ENCODE measurements at regions not wholly inside any gene's neighbourhood (a gene's known extent, or its start where the extent isn't known, plus 50 kb on each side); places are given as distances from the start of the nearest gene placed in this dataset.

DNA sequence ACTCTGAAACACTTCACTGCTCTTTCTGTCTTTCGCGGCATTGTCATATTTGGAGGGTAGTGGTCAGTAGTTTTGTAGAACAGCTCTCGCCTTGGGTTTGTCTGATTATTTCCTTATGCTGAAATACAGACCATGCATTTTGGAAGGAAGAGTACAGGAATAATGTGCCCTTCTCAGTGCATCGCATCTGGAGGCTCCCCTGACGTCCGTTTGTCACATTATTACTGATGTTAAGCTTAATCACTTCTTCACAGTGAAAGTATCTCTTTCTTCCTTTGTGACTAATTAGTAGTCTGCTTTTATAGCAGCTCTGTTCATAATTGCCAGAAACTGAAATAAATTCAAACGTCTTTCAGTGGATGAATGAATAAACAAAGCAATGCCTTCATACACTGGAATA, 85.7 kb upstream of the CXADR start:
- H3K27me3 ChIP-seq (ENCODE audit: insufficient read depth, poor library complexity, severe bottlenecking), result no peaks in the 10 kb centered on the region
- TF ChIP-seq, protein P1, sequence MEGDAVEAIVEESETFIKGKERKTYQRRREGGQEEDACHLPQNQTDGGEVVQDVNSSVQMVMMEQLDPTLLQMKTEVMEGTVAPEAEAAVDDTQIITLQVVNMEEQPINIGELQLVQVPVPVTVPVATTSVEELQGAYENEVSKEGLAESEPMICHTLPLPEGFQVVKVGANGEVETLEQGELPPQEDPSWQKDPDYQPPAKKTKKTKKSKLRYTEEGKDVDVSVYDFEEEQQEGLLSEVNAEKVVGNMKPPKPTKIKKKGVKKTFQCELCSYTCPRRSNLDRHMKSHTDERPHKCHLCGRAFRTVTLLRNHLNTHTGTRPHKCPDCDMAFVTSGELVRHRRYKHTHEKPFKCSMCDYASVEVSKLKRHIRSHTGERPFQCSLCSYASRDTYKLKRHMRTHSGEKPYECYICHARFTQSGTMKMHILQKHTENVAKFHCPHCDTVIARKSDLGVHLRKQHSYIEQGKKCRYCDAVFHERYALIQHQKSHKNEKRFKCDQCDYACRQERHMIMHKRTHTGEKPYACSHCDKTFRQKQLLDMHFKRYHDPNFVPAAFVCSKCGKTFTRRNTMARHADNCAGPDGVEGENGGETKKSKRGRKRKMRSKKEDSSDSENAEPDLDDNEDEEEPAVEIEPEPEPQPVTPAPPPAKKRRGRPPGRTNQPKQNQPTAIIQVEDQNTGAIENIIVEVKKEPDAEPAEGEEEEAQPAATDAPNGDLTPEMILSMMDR (IDR thresholded peaks at IDR 0.05; ENCODE audit: poor library complexity, severe bottlenecking), result no peak
- H3K9me3 ChIP-seq (ENCODE audit: severe bottlenecking), result no peaks in the 10 kb centered on the region
- ATAC-seq (ENCODE audit: low read depth) (no peak), DNase-seq (ENCODE audit: low spot score) (no peak)
- no peak overlapping the region for H3K4me3 ChIP-seq (ENCODE audit: severe bottlenecking)
- no peak overlapping the region for H3K27ac ChIP-seq (ENCODE audit: poor library complexity, severe bottlenecking)
- H3K4me1 ChIP-seq (ENCODE audit: insufficient read depth, poor library complexity, severe bottlenecking), result no peaks in the 10 kb centered on the region
- H3K36me3 ChIP-seq (ENCODE audit: low read depth), result no peaks in the 10 kb centered on the region

DNA sequence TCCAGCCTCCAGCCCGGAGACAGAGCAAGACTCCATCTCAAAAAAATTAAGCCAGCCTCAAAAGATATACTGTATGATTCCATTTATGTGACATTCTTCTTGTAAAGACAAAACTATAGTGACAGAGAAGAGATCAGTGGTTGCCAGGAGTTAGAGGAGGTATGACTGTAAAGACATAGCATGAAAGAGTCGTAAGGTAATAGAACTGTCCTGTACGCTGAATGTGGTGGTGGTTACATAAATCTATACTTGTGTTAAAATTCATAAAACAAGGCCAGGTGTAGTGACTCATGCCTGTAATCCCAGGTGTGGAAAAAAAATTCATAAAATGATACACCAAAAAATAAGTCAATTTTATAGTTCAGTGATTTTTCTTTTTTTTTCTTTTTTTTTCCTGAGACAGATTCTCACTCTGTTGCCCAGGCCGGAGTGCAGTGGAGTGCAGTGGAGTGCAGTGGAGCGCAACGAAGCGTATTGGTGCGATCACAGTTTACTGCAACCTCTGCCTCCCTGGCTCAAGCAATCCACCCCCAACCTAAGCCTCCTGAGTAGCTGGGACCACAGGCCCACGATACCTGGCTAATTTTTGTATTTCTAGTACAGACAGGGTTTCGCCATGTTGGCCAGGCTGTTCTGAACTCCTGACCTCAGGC, 84.9 kb upstream of the CXADR start:
- Histone ChIP-seq H3K27ac (ENCODE audit: poor library complexity, severe bottlenecking) (no peak overlapping the region), H3K27me3 (ENCODE audit: insufficient read depth, poor library complexity, severe bottlenecking) (no peaks in the 10 kb centered on the region), H3K9me3 (ENCODE audit: severe bottlenecking) (no peaks in the 10 kb centered on the region), H3K4me1 (ENCODE audit: insufficient read depth, poor library complexity, severe bottlenecking) (no peaks in the 10 kb centered on the region), H3K36me3 (ENCODE audit: low read depth) (no peaks in the 10 kb centered on the region), H3K4me3 (ENCODE audit: severe bottlenecking) (no peak overlapping the region)
- TF ChIP-seq, protein P1 (IDR thresholded peaks at IDR 0.05; ENCODE audit: poor library complexity, severe bottlenecking), result no peak
- DNase-seq (ENCODE audit: low spot score) (no peak), ATAC-seq (ENCODE audit: low read depth) (no peak)

GRCh38 chr21:17428484-17428869, 84.4 kb upstream of the CXADR start:
- Histone ChIP-seq H3K27ac (ENCODE audit: poor library complexity, severe bottlenecking) (no peak overlapping the region), H3K4me1 (ENCODE audit: insufficient read depth, poor library complexity, severe bottlenecking) (no peaks in the 10 kb centered on the region), H3K36me3 (ENCODE audit: low read depth) (no peaks in the 10 kb centered on the region), H3K9me3 (ENCODE audit: severe bottlenecking) (no peaks in the 10 kb centered on the region), H3K27me3 (ENCODE audit: insufficient read depth, poor library complexity, severe bottlenecking) (no peaks in the 10 kb centered on the region), H3K4me3 (ENCODE audit: severe bottlenecking) (no peak overlapping the region)
- ATAC-seq (ENCODE audit: low read depth) (no peak), DNase-seq (ENCODE audit: low spot score) (no peak)
- TF ChIP-seq, protein P1 (IDR thresholded peaks at IDR 0.05; ENCODE audit: poor library complexity, severe bottlenecking), result no peak

DNA sequence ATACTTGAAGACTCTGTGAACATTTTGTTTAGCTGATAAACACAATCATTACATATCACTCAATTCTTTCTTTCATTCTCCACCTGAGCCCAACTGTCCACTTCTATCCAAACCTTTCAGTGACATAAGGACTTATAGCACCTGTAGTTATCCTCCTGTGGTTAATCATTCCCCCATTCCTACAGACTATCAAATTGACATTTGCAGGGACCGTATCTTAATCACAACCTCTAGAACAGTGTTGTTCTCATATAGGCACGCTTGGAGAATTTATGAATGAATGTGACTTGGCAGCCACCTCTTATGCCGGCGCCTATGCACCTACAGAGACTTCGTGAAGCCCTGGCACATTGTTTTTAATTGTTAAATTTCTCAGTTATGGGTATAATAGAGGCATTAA, 83.9 kb upstream of the CXADR start:
- Histone ChIP-seq H3K9me3 (ENCODE audit: severe bottlenecking) (no peaks in the 10 kb centered on the region), H3K27me3 (ENCODE audit: insufficient read depth, poor library complexity, severe bottlenecking) (no peaks in the 10 kb centered on the region), H3K4me1 (ENCODE audit: insufficient read depth, poor library complexity, severe bottlenecking) (no peaks in the 10 kb centered on the region), H3K27ac (ENCODE audit: poor library complexity, severe bottlenecking) (no peak overlapping the region), H3K36me3 (ENCODE audit: low read depth) (no peaks in the 10 kb centered on the region), H3K4me3 (ENCODE audit: severe bottlenecking) (no peak overlapping the region)
- ATAC-seq (ENCODE audit: low read depth) (no peak), DNase-seq (ENCODE audit: low spot score) (no peak)
- TF ChIP-seq, protein P1 (IDR thresholded peaks at IDR 0.05; ENCODE audit: poor library complexity, severe bottlenecking), result no peak

GRCh38 chr21:17429936-17430335, 82.9 kb upstream of the CXADR start:
- H3K9me3 ChIP-seq (ENCODE audit: severe bottlenecking), result no peaks in the 10 kb centered on the region
- no peak overlapping the region for H3K4me3 ChIP-seq (ENCODE audit: severe bottlenecking)
- H3K36me3 ChIP-seq (ENCODE audit: low read depth), result no peaks in the 10 kb centered on the region
- DNase-seq (ENCODE audit: low spot score) (no peak), ATAC-seq (ENCODE audit: low read depth) (no peak)
- no peak overlapping the region for H3K27ac ChIP-seq (ENCODE audit: poor library complexity, severe bottlenecking)
- TF ChIP-seq, protein P1 (IDR thresholded peaks at IDR 0.05; ENCODE audit: poor library complexity, severe bottlenecking), result no peak
- no peaks in the 10 kb centered on the region for H3K4me1 ChIP-seq (ENCODE audit: insufficient read depth, poor library complexity, severe bottlenecking)
- H3K27me3 ChIP-seq (ENCODE audit: insufficient read depth, poor library complexity, severe bottlenecking), result no peaks in the 10 kb centered on the region

Data from RWPE2 (cell line).